Progenitor cell of endocrine pancreas (in vitro differentiated cells): ENCODE measurements at regions not wholly inside any gene's neighbourhood (a gene's known extent, or its start where the extent isn't known, plus 50 kb on each side); places are given as distances from the start of the nearest gene placed in this dataset.

Experiments used
- DNase-seq: peaks from one replicate; pipeline ENCODE4 v3.0.0; 2021; ENCODE audit warnings: low spot score; ENCODE audit not compliant: unreplicated experiment
- H3K27ac Mint-ChIP-seq: 2 replicates; pipeline ENCODE4 v1.8.0; 2021; ENCODE audit warnings: mild to moderate bottlenecking, moderate library complexity, mixed read lengths
- H3K27me3 Mint-ChIP-seq: 2 replicates; pipeline ENCODE4 v1.8.0; 2021; ENCODE audit warnings: mixed read lengths
- H3K36me3 Mint-ChIP-seq: 2 replicates; pipeline ENCODE4 v1.8.0; 2022; ENCODE audit warnings: mixed read lengths; ENCODE audit not compliant: insufficient read depth
- H3K4me1 Mint-ChIP-seq: 2 replicates; pipeline ENCODE4 v1.8.0; 2021; ENCODE audit warnings: low read depth, mixed read lengths
- H3K4me3 Mint-ChIP-seq: 2 replicates; pipeline ENCODE4 v1.8.0; 2021; ENCODE audit warnings: low read depth, mild to moderate bottlenecking, moderate library complexity, mixed read lengths
- H3K9me3 Mint-ChIP-seq: 2 replicates; pipeline ENCODE4 v1.8.0; 2021; ENCODE audit warnings: low read depth, mixed read lengths
- CTCF ChIP-seq: fragments of 200-600 bp; sonication (generic); IDR thresholded peaks from one replicate; pipeline ENCODE4 v1.5.0; 2021; ENCODE audit warnings: antibody characterized with exemption, mild to moderate bottlenecking; ENCODE audit not compliant: unreplicated experiment

- no peak overlapping the region for H3K27ac Mint-ChIP-seq
- TF ChIP-seq CTCF, result no peak
- DNase-seq, result no peak
- H3K36me3 Mint-ChIP-seq, result no peaks in the 10 kb centered on the region
- H3K4me1 Mint-ChIP-seq, result no peaks in the 10 kb centered on the region
- no peaks in the 10 kb centered on the region for H3K27me3 Mint-ChIP-seq
- no peak overlapping the region for H3K4me3 Mint-ChIP-seq
- H3K9me3 Mint-ChIP-seq, result peaks cover 6% of the 10 kb centered on the region
Measured at GRCh38 chr10:107398115-107398514, 233.6 kb upstream of the SORCS1 start.

- no peak overlapping the region for H3K4me3 Mint-ChIP-seq
- H3K9me3 Mint-ChIP-seq, result peaks cover 3% of the 10 kb centered on the region
- peaks cover 2% of the 10 kb centered on the region for H3K4me1 Mint-ChIP-seq
- H3K27ac Mint-ChIP-seq, result no peak overlapping the region
- no peak for DNase-seq
- H3K27me3 Mint-ChIP-seq, result no peaks in the 10 kb centered on the region
- no peak for TF ChIP-seq CTCF
- no peaks in the 10 kb centered on the region for H3K36me3 Mint-ChIP-seq
Measured at GRCh38 chr10:107391901-107392300, 227.4 kb upstream of the SORCS1 start.

- Mint-ChIP-seq H3K4me1 (peaks cover 2% of the 10 kb centered on the region), H3K36me3 (no peaks in the 10 kb centered on the region), H3K4me3 (no peak overlapping the region), H3K27me3 (no peaks in the 10 kb centered on the region), H3K9me3 (no peaks in the 10 kb centered on the region), H3K27ac (no peak overlapping the region)
- DNase-seq, result no peak
- TF ChIP-seq CTCF, result no peak
Measured at GRCh38 chr10:107390563-107390962, 226.1 kb upstream of the SORCS1 start.

GRCh38 chr10:107383357-107383756 lies 218.9 kb upstream of the SORCS1 start:
- H3K9me3 Mint-ChIP-seq, result no peaks in the 10 kb centered on the region
- DNase-seq, result no peak
- no peak overlapping the region for H3K4me3 Mint-ChIP-seq
- H3K27ac Mint-ChIP-seq, result no peak overlapping the region
- no peaks in the 10 kb centered on the region for H3K27me3 Mint-ChIP-seq
- no peak for TF ChIP-seq CTCF
- no peaks in the 10 kb centered on the region for H3K36me3 Mint-ChIP-seq
- H3K4me1 Mint-ChIP-seq, result peaks cover 1% of the 10 kb centered on the region

GRCh38 chr10:107379601-107380000 lies 215.1 kb upstream of the SORCS1 start:
- Mint-ChIP-seq H3K4me1 (peaks cover 1% of the 10 kb centered on the region), H3K27ac (no peak overlapping the region), H3K27me3 (no peaks in the 10 kb centered on the region), H3K36me3 (no peaks in the 10 kb centered on the region), H3K4me3 (no peak overlapping the region), H3K9me3 (no peaks in the 10 kb centered on the region)
- DNase-seq, result no peak
- TF ChIP-seq CTCF, result no peak
